22Rv1 (cell line): ENCODE measurements at regions not wholly inside any gene's neighbourhood (a gene's known extent, or its start where the extent isn't known, plus 50 kb on each side); places are given as distances from the start of the nearest gene placed in this dataset.

ENCODE experiments used
- ZFX ChIP-seq: fragments of 450-650 bp; IDR thresholded peaks from 2 replicates; pipeline ENCODE4 v1.6.1; 2017; ENCODE audit warnings: antibody characterized with exemption, borderline replicate concordance
- TF ChIP-seq, protein P1 (sequence below): fragments of 450-650 bp; IDR thresholded peaks from 2 replicates; pipeline ENCODE4 v1.5.1; 2017; ENCODE audit warnings: mild to moderate bottlenecking

DNA sequence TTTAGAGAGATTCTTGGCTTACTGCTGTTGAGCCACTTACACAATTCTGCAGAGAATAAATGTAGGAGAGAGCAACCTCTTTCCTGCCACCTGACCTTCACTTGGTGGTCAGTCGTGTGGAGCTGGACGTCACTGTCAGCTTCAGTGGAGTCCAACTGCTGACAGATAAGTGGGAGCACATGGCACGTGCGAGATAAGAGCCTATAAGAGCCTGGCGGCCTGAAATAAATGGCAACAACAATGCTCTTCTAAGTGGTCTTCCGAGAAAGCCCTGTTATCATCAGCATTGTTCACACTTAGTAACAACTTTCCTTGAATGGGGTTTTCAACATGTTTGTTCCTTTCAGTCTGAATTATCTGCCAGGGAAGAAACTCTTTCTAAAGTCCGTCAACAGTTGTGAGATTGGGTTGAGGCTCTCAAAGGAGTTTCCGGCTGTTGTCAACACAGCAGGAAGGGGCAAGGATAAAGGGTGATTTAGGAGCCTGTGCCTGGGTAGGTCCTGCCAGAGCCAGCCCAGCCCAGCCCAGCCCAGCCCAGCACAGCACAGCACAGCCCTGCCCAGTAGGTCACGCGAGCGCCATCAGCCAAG, 57.2 kb upstream of the RUNX1 start:
- TF ChIP-seq ZFX, result no peak
- TF ChIP-seq, protein P1, sequence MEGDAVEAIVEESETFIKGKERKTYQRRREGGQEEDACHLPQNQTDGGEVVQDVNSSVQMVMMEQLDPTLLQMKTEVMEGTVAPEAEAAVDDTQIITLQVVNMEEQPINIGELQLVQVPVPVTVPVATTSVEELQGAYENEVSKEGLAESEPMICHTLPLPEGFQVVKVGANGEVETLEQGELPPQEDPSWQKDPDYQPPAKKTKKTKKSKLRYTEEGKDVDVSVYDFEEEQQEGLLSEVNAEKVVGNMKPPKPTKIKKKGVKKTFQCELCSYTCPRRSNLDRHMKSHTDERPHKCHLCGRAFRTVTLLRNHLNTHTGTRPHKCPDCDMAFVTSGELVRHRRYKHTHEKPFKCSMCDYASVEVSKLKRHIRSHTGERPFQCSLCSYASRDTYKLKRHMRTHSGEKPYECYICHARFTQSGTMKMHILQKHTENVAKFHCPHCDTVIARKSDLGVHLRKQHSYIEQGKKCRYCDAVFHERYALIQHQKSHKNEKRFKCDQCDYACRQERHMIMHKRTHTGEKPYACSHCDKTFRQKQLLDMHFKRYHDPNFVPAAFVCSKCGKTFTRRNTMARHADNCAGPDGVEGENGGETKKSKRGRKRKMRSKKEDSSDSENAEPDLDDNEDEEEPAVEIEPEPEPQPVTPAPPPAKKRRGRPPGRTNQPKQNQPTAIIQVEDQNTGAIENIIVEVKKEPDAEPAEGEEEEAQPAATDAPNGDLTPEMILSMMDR, result no peak
